ENCODE measurements at regions not wholly inside any gene's neighbourhood (a gene's known extent, or its start where the extent isn't known, plus 50 kb on each side); places are given as distances from the start of the nearest gene placed in this dataset.
"Not testable (repeated sequence)": the region's sequence is repeated elsewhere in the genome, so short reads cannot be mapped to it uniquely, and the experiment has no call there.

DNA sequence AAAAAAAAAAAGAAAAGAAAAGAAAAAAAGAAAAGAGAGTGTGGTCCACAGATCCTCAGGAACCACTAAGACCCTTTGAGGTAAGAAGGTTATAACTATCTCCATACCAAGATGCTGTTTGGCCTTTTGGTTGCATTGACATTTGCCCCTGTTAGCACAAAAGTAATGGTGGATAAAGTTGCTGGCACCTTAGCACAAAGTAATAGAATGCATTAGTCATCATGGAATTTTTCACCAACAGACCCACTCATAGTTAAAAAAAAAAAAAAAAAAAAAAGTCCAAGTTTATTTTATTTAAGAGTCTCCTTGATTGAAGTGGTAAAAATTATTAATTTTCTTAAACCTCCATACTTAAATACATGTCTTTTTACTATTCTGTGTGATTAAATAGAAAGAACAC lies 78.4 kb upstream of the RBPJ start:
- no peak for DNase-seq (ENCODE audit: low read depth)

DNA sequence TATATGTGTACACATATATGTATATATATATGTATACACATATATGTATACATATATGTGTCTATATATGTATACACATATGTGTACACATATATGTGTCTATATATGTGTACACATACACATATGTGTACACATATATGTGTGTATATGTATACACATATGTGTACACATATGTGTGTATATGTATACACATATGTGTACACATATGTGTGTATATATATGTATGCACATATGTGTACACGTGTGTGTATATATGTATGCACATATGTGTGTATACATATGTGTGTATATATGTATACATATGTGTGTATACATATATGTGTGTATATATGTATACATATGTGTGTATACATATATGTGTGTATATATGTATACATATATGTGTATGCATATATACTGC lies 76.7 kb upstream of the RBPJ start:
- not testable (repeated sequence) for DNase-seq (ENCODE audit: low read depth)

DNA sequence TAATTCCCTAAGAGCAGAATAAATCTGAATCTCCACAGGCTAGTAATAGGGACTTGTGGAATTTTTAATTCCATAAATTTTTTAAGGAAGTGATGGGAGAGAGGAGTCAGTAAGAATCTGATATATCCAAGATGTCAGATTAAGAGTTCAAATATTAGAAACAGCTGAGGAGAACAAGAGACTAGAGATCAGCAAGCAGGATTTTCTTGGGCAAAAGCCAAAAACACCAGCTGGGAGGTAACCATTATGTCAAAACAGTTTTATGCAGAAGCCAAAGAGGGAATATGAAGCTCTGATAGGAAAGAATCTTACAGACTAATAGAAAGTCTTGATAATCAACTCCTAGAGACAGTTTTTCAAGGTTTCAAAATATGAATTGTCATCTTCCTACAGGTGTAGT lies 72.2 kb upstream of the RBPJ start:
- no peak for DNase-seq (ENCODE audit: low read depth)

DNA sequence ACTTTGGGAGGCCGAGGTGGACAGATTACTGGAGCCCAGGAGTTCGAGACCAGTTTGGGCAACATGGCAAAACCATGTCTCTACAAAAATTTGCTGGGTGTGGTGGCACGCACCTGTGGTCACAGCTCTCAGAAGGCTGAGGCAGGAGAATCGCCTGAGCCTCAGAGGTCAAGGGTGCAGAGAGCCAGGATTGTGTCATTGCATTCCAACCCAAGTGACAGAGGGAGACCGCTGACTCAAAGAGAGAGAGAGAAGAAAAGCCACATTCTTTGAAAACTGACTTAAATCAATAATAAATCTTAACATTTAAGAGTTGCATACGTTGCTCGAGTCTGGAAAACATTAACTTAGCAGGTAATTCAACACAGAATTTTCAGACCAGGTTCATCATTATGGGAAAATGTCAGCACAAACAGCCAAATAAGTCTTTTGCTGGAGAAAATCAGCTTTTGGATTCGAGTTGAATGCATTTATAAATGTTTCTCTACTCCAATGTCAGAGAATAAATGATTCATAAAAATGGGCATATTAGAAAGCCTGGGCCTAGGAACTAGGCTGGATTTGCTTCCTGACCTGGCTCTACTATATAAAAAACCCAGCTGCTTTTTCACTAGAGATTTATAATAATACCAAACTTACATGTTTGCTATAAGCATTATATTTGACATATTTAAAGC lies 68.3 kb upstream of the RBPJ start:
- DNase-seq (ENCODE audit: low read depth): no peak

DNA sequence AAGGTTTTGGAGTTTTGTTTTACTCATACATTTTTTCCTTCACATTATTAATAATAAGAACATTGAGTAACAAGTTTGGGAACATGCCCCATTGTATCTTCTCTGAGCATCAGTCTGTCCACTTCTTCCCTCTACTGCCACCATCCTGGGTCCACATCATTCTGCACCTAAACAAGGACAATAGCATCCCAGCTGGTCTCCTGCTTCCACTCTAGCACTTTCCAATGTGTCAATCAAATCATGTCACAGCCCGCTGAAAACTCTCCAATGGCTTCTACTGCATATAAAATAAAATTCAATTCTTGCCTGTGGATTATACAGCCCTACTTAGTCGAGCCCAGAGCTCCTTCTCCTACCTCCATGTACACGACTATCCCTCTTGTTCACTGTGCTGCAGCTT lies 66.8 kb upstream of the RBPJ start:
- no peak for DNase-seq (ENCODE audit: low read depth)

DNA sequence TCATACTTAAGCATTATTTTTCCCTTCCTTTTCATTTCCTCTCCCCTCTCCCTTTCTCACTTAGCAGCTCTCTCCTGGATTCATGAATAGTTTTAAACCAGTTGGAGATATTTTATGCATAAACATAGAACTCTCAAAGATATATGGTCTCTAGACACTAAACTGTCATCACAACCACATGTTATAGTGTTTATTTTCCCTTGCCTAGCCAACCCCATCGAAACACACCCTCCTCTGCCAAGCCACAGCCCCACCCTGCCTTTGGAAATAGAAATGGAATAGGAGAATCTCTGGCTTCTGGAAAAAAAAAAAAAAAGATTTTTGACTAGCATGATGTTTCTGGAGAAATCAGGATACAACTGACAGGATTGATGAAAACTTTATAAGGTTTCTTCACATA lies 64.8 kb upstream of the RBPJ start:
- no peak for DNase-seq (ENCODE audit: low read depth)

DNA sequence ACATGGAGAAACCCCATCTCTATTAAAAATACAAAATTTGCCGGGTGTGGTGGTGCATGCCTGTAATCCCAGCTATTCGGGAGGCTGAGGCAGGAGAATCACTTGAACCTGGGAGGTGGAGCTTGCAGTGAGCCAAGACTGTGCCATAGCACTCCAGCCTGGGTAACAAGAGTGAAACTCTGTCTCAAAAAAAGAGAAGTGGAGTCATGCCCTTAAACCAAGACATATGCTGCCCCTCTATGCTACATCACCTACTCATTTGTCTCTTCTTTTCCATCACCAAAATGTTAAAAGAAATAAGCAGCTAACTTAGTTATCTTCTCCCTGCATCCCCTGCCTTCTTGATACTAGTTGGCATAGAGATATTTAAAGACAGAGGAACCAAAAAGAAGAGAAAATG lies 63.4 kb upstream of the RBPJ start:
- DNase-seq (ENCODE audit: low read depth): not testable (repeated sequence)

DNA sequence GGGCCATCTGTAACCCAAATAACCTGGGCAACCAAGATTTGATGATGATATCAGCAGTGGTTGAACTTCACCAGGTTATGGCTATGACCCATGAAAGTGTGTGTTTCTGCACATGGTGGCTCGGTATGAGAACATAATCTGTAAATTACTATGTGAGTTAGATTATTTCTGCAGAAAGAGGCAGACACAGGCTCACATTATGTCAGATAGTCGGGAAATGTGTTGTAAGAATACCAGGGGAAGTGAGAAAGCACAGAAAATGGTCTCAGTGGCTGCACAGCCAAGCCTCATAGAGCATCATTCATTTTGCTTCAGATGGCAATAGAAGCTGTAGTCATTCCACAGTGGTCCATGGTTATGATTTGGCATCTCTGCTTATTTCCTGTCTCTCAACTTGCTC lies 63.0 kb upstream of the RBPJ start:
- no peak for DNase-seq (ENCODE audit: low read depth)

DNA sequence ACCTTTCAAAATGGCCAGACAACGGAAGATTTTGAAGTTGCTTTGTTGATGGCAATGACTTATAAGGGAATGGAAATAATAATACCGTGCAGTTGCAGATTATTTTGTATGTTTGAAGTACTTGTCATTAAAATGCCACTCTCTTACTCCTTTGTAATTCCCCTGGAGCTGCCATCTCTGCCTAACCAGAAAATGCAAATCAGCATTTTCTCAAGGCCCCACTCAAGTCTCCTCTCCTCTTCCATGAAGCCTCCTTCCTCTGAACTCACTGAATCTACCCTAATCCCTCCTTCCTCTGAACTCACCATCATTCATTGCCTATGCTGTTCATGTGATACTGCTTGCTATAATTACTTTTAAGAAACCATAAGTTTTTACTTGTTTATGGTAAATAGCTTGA lies 60.2 kb upstream of the RBPJ start:
- no peak for DNase-seq (ENCODE audit: low read depth)

DNA sequence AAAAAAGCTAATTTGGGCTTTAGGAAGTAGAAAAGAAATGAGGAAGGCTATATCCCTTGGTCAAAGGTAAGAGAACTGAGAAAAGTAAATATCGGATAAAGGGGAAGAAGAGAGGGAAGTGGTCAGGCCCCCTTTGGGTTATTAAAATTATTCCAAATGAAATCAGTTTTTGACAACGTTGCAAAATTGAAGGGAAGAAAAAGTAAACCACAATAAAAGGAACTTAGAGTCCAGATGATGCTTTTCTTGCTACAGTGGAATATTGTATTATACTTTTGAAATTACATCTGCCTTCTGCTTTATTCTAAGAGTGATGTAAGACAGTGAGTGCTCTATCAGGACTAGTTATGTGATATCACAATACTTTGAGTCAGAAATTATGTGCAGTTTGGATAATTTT lies 59.4 kb upstream of the RBPJ start:
- no peak for DNase-seq (ENCODE audit: low read depth)

DNA sequence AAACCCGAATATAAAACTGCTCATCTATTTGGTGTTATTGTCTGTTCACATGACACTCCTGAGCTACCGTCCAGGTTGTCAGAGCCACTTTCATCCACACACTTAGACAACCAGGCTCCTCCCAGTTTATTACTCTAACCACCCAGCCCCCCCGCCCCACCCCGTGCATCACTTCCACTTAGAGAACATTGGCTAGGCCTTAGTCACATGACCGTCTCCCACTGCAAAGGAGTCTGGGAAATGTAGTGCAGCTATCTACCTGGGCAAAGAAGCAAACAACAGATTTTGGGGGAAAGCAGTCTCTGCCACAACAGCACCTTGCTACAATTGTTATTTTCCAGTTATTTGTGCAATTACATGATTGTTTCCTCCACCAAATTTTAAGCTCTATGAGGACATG lies 57.6 kb upstream of the RBPJ start:
- no peak for DNase-seq (ENCODE audit: low read depth)

DNA sequence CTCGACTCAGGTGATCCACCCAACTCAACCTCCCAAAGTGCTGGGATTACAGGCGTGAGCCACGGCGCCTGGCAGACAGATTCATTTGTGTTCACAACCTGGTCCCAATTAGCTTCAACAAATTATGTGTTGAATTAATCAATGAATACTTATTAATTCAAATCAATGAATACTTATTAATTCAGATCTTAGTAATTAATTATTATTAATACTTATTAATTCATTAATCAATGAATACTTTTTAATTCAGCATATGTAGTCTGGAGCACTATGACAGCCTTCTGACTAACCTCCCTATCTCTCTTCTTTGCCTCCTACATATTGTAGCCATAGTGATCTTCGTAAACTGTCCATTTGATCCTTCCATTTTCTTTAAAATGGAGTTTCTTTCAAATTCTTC lies 56.7 kb upstream of the RBPJ start:
- DNase-seq (ENCODE audit: low read depth): no peak

DNA sequence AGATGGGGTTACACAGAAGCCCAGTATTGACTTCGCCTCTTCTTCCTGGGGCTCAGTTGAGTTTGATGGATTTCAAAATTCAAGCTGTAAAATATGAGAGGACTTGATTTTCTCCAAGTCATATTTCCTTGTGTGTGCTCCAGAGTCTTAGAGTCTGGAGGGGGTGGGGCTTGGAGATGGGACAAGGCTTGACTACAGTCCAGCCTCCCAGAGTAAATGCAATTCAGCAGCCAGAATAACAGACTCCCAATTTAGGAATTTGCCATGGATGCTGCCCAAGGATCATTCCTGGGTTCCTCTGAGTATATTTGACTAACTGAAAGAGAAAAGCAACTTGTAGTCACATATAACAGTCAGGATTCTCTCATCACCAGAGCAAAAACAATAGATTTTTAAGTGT lies 53.7 kb upstream of the RBPJ start:
- DNase-seq (ENCODE audit: low read depth): no peak

DNA sequence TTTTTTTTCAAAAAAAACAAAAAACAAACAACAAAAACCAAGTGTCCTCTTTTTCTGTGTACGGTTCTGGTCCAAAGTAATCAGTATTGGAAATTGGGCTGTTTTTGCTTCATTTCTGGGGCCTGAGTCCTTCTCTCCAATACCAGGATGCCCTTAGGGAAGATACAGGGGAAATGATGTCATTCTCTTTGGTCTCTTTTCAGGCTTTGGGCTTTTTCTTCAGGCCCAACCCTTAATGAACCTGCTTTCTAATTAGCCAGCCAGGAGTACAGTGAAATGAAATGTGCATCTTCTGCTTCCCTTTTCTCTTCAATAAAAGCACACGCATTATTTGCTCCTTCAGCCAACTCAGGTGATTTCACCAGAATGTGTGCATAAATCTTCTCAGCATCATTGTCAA lies 52.6 kb upstream of the RBPJ start:
- no peak for DNase-seq (ENCODE audit: low read depth)

DNA sequence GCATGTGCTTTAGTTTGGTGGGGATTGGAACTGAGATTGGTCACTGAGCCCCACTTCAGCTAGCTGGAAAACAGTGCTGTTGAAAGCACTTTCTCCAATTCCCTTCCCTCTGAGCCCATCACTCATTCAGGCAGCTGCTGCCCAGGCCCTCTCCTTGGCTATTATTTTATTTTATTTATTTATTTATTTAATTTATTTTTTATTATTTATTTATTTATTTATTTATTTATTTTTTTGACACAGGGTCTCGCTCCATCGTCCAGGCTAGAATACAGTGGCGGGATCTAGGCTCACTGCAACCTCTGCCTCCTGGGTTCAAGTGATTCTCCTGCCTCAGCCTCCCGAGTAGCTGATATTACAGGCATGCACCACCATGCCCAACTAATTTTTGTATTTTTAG lies 51.8 kb upstream of the RBPJ start:
- no peak for DNase-seq (ENCODE audit: low read depth)

Measured in stimulated activated CD8-positive, alpha-beta memory T cell treated with anti-CD3 and anti-CD28 coated beads, Interleukin-15, amount 100 ng/mL, for 1 hour (primary cell).